Neural cell (in vitro differentiated cells): ENCODE measurements at regions not wholly inside any gene's neighbourhood (a gene's known extent, or its start where the extent isn't known, plus 50 kb on each side); places are given as distances from the start of the nearest gene placed in this dataset.

Experiments
- H2AFZ ChIP-seq: fragments of 200-600, 300-800 bp; sonication (generic), shearing (Covaris generic); 2 replicates; pipeline ENCODE4 v1.6.0; 2014; ENCODE audit warnings: low read depth, mild to moderate bottlenecking, antibody characterized with exemption, low read length, moderate library complexity
- H3F3A ChIP-seq: fragments of 200-600 bp; shearing (Covaris generic); 2 replicates; pipeline ENCODE4 v1.6.1; 2016; ENCODE audit warnings: mild to moderate bottlenecking, moderate library complexity, mixed read lengths, antibody characterized with exemption, low read length; ENCODE audit not compliant: insufficient read depth, poor library complexity, severe bottlenecking
- H3K27ac ChIP-seq: fragments of 200-600, 300-800 bp; sonication (generic), shearing (Covaris generic); 2 replicates; pipeline ENCODE4 v1.5.1; 2014; ENCODE audit warnings: mild to moderate bottlenecking, low read length, moderate library complexity
- H3K27me3 ChIP-seq: fragments of 300-800, 200-600 bp; sonication (generic), shearing (Covaris generic); 2 replicates; pipeline ENCODE4 v1.6.0; 2014; ENCODE audit warnings: mild to moderate bottlenecking, low read depth, low read length, moderate library complexity; ENCODE audit not compliant: insufficient read depth
- H3K36me3 ChIP-seq: fragments of 300-800, 200-600 bp; sonication (generic), shearing (Covaris generic); 2 replicates; pipeline ENCODE4 v1.5.1; 2014; ENCODE audit warnings: mild to moderate bottlenecking, antibody characterized with exemption, low read length, moderate library complexity; ENCODE audit not compliant: insufficient read depth
- H3K4me2 ChIP-seq: fragments of 300-800, 200-600 bp; sonication (generic), shearing (Covaris generic); 2 replicates; pipeline ENCODE4 v1.6.0; 2014; ENCODE audit warnings: mild to moderate bottlenecking, low read length
- H3K4me3 ChIP-seq: fragments of 300-800, 200-600 bp; sonication (generic), shearing (Covaris generic); 2 replicates; pipeline ENCODE4 v1.5.1; 2014; ENCODE audit warnings: mild to moderate bottlenecking, low read length, moderate library complexity
- H3K79me2 ChIP-seq: fragments of 200-600 bp; shearing (Covaris generic); replicated peaks from 2 replicates; pipeline ENCODE4 v1.6.0; 2014; ENCODE audit warnings: mild to moderate bottlenecking, low read length, moderate library complexity; ENCODE audit not compliant: insufficient read depth
- H3K9ac ChIP-seq: fragments of 300-800, 200-600 bp; sonication (generic), shearing (Covaris generic); 2 replicates; pipeline ENCODE4 v1.6.1; 2016; ENCODE audit warnings: mild to moderate bottlenecking, low read length, mixed read lengths
- H3K9me2 ChIP-seq: fragments of 200-600 bp; shearing (Covaris generic); 2 replicates; pipeline ENCODE4 v1.6.1; 2016; ENCODE audit warnings: mild to moderate bottlenecking, low read length, mixed read lengths; ENCODE audit not compliant: insufficient read depth
- H3K9me3 ChIP-seq: fragments of 200-600, 300-800 bp; sonication (generic), shearing (Covaris generic); 2 replicates; pipeline ENCODE4 v1.6.1; 2016; ENCODE audit warnings: mild to moderate bottlenecking, mixed run types, low read length, moderate library complexity, mixed read lengths
- H4K20me1 ChIP-seq: fragments of 200-600 bp; shearing (Covaris generic); 2 replicates; pipeline ENCODE4 v1.6.1; 2016; ENCODE audit warnings: mild to moderate bottlenecking, mixed run types; ENCODE audit not compliant: insufficient read depth
- CTCF ChIP-seq: fragments of 450-650 bp; IDR thresholded peaks from 2 replicates; pipeline ENCODE4 v1.5.1; 2014; ENCODE audit warnings: antibody characterized with exemption, mild to moderate bottlenecking, moderate library complexity; ENCODE audit not compliant: poor library complexity, severe bottlenecking
- EP300 ChIP-seq: fragments of 450-650 bp; conservative IDR thresholded peaks from 2 replicates; pipeline ENCODE4 v1.6.1; 2014; ENCODE audit warnings: antibody characterized with exemption, mild to moderate bottlenecking, moderate library complexity; ENCODE audit not compliant: poor library complexity, severe bottlenecking
- EZH2 ChIP-seq: fragments of 200-600, 300-800 bp; shearing (Covaris generic), sonication (generic); IDR thresholded peaks from 2 replicates; pipeline ENCODE4 v1.6.1; 2014; ENCODE audit warnings: antibody characterized with exemption, low read length, borderline replicate concordance, mild to moderate bottlenecking; ENCODE audit not compliant: insufficient read depth, poor library complexity, severe bottlenecking
- MXI1 ChIP-seq: fragments of 450-650 bp; conservative IDR thresholded peaks from 2 replicates; pipeline ENCODE4 v1.6.1; 2014; ENCODE audit warnings: antibody characterized with exemption, mild to moderate bottlenecking; ENCODE audit not compliant: poor library complexity, severe bottlenecking
- POLR2AphosphoS5 ChIP-seq: IDR thresholded peaks from 2 replicates; pipeline ENCODE4 v1.6.1; 2012
- RAD21 ChIP-seq: fragments of 450-650 bp; conservative IDR thresholded peaks from 2 replicates; pipeline ENCODE4 v1.6.1; 2014; ENCODE audit warnings: antibody characterized with exemption, mild to moderate bottlenecking, moderate library complexity
- REST ChIP-seq: IDR thresholded peaks from 2 replicates; pipeline ENCODE4 v1.6.1; 2012; ENCODE audit warnings: borderline replicate concordance
- SMC3 ChIP-seq: fragments of 450-650 bp; conservative IDR thresholded peaks from 2 replicates; pipeline ENCODE4 v1.6.1; 2014; ENCODE audit warnings: antibody characterized with exemption, mild to moderate bottlenecking, moderate library complexity; ENCODE audit not compliant: poor library complexity
- TAF1 ChIP-seq: IDR thresholded peaks from 2 replicates; pipeline ENCODE4 v1.6.1; 2012; ENCODE audit warnings: low read depth

- Histone ChIP-seq H3K4me3 (no peak overlapping the region), H3K27me3 (no peaks in the 10 kb centered on the region), H3K9me3 (no peaks in the 10 kb centered on the region), H3K27ac (no peak overlapping the region), H3K9me2 (no peaks in the 10 kb centered on the region), H4K20me1 (no peaks in the 10 kb centered on the region), H3K36me3 (no peaks in the 10 kb centered on the region), H3K4me2 (no peak overlapping the region), H3K79me2 (no peaks in the 10 kb centered on the region), H3K9ac (no peak overlapping the region), H2AFZ (no peak overlapping the region), H3F3A (no peaks in the 10 kb centered on the region)
- TF ChIP-seq EP300: no peak
- TF ChIP-seq POLR2AphosphoS5: no peak
- TF ChIP-seq EZH2: no peak
- TF ChIP-seq CTCF: no peak
- no peak for TF ChIP-seq SMC3
These were observed 1279.6 kb downstream of the KCNT2 start for GRCh38 chr1:195328681-195329080.

- Histone ChIP-seq H2AFZ (no peak overlapping the region), H3K9me3 (no peaks in the 10 kb centered on the region), H3K4me3 (no peak overlapping the region), H3K9me2 (no peaks in the 10 kb centered on the region), H3F3A (no peaks in the 10 kb centered on the region), H3K27ac (no peak overlapping the region), H3K36me3 (no peaks in the 10 kb centered on the region), H3K27me3 (no peaks in the 10 kb centered on the region), H3K79me2 (no peaks in the 10 kb centered on the region), H4K20me1 (no peaks in the 10 kb centered on the region), H3K4me2 (no peak overlapping the region), H3K9ac (no peak overlapping the region)
- TF ChIP-seq EZH2 (no peak), SMC3 (no peak), TAF1 (no peak), CTCF (no peak), REST (no peak), EP300 (no peak), RAD21 (no peak), MXI1 (no peak)
These were observed 1280.1 kb downstream of the KCNT2 start for GRCh38 chr1:195328102-195328501.
